Keratinocyte (primary cell): ENCODE measurements at regions not wholly inside any gene's neighbourhood (a gene's known extent, or its start where the extent isn't known, plus 50 kb on each side); places are given as distances from the start of the nearest gene placed in this dataset.

Experiments
- DNase-seq: peaks from one replicate; pipeline ENCODE4 v3.0.0-alpha.2; 2011; ENCODE audit warnings: low read depth, missing footprints, low spot score
- FAIRE-seq: peaks from 2 replicates; lab custom pipeline; 2011; peaks lifted over from hg19 to GRCh38; lab: Jason Lieb, UNC
- H2AFZ ChIP-seq: 2 replicates; pipeline ENCODE4 v1.6.0; 2012; ENCODE audit warnings: low read length, control low read depth, inconsistent platforms; ENCODE audit not compliant: control insufficient read depth
- H3K27ac ChIP-seq: 2 replicates; pipeline ENCODE4 v1.5.1; 2011; ENCODE audit warnings: low read length; ENCODE audit not compliant: control insufficient read depth, insufficient read depth
- H3K27me3 ChIP-seq: 3 replicates; pipeline ENCODE4 v1.6.0; 2011; ENCODE audit warnings: low read length; ENCODE audit not compliant: control insufficient read depth, insufficient read depth; ENCODE audit errors: extremely low read depth
- H3K36me3 ChIP-seq, 2 experiments: 2 replicates in 1 of 2; 3 replicates in 1 of 2; pipeline ENCODE4 v1.5.1; 2011; ENCODE audit warnings: low read length in 2 of 2, mild to moderate bottlenecking in 1 of 2; ENCODE audit not compliant: control insufficient read depth in 2 of 2, insufficient read depth in 2 of 2; ENCODE audit errors: extremely low read depth in 1 of 2
- H3K4me1 ChIP-seq: 3 replicates; pipeline ENCODE4 v1.5.1; 2011; ENCODE audit warnings: low read length; ENCODE audit not compliant: control insufficient read depth, insufficient read depth; ENCODE audit errors: extremely low read depth
- H3K4me2 ChIP-seq: 3 replicates; pipeline ENCODE4 v1.6.0; 2011; ENCODE audit warnings: low read depth, low read length; ENCODE audit not compliant: control insufficient read depth, insufficient read depth; ENCODE audit errors: extremely low read depth
- H3K4me3 ChIP-seq, 3 experiments: fragments of 200-600 bp in 1 of 3; sonication (generic) in 1 of 3; 2 replicates in 2 of 3; 3 replicates in 1 of 3; pipeline ENCODE4 v1.5.1; 2011 to 2016; ENCODE audit warnings: low read length in 3 of 3, mild to moderate bottlenecking in 3 of 3, control low read depth in 2 of 3, inconsistent platforms in 1 of 3, low read depth in 1 of 3, mixed read lengths in 1 of 3, mixed run types in 1 of 3, moderate library complexity in 1 of 3; ENCODE audit not compliant: control insufficient read depth in 2 of 3, insufficient read depth in 2 of 3; ENCODE audit errors: extremely low read depth in 1 of 3
- H3K79me2 ChIP-seq: 2 replicates; pipeline ENCODE4 v1.6.0; 2012; ENCODE audit warnings: low read length; ENCODE audit not compliant: control insufficient read depth, insufficient read depth
- H3K9ac ChIP-seq: 3 replicates; pipeline ENCODE4 v1.6.0; 2011; ENCODE audit warnings: low read length; ENCODE audit not compliant: control insufficient read depth, insufficient read depth; ENCODE audit errors: extremely low read depth
- H3K9me1 ChIP-seq: 3 replicates; pipeline ENCODE4 v1.6.0; 2011; ENCODE audit warnings: low read length; ENCODE audit not compliant: control insufficient read depth, insufficient read depth; ENCODE audit errors: extremely low read depth
- H3K9me3 ChIP-seq: 2 replicates; pipeline ENCODE4 v1.5.1; 2012; ENCODE audit warnings: low read depth, low read length; ENCODE audit not compliant: control insufficient read depth
- H4K20me1 ChIP-seq: 3 replicates; pipeline ENCODE4 v1.6.0; 2011; ENCODE audit warnings: low read length; ENCODE audit not compliant: control insufficient read depth, insufficient read depth; ENCODE audit errors: extremely low read depth
- CTCF ChIP-seq, 3 experiments: IDR thresholded peaks in 1 of 3; conservative IDR thresholded peaks in 1 of 3; optimal IDR thresholded peaks in 1 of 3; 2 replicates in 2 of 3; 3 replicates in 1 of 3; pipeline versions ENCODE3 to v1.5.1; 2011; ENCODE audit warnings: low read length in 3 of 3, mild to moderate bottlenecking in 3 of 3, moderate library complexity in 2 of 3, control low read depth in 1 of 3, inconsistent platforms in 1 of 3; ENCODE audit not compliant: insufficient read depth in 2 of 3; ENCODE audit errors: extremely low read depth in 1 of 3
- EZH2 ChIP-seq: IDR thresholded peaks from one replicate; pipeline ENCODE4 v1.6.1; 2012; ENCODE audit warnings: inconsistent platforms, mild to moderate bottlenecking, low read length, moderate library complexity
- dilution Hi-C: fragments of 300-500 bp; cut with MboI; formaldehyde crosslinking; loops from one replicate; pipeline ENCODE4 v1.7.0; 2020; ENCODE audit warnings: low sequenced_read_pairs; ENCODE audit not compliant: extremely low pct_ligation_motif_present

GRCh38 chr9:134992755-134993124 lies 75.0 kb upstream of the FCN1 start:
- Histone ChIP-seq H3K27me3 (peaks cover 5% of the 10 kb centered on the region), H3K4me1 (no peaks in the 10 kb centered on the region), H2AFZ (no peak overlapping the region), H3K79me2 (no peaks in the 10 kb centered on the region), H3K4me2 (no peak overlapping the region), H3K9ac (no peak overlapping the region), H3K9me3 (peaks cover 8% of the 10 kb centered on the region), H3K36me3 (no peaks in the 10 kb centered on the region), H3K27ac (no peak overlapping the region), H3K9me1 (no peaks in the 10 kb centered on the region), H3K4me3 (no peak overlapping the region), H4K20me1 (peaks cover 2% of the 10 kb centered on the region)
- DNase-seq (no peak), FAIRE-seq (no peak)
- dilution Hi-C loops: no loop called here
- TF ChIP-seq EZH2 (no peak), CTCF (optimal IDR thresholded peaks at IDR 0.05 in 1 of 3, IDR thresholded peaks at IDR 0.05 in 1 of 3, conservative IDR thresholded peaks at IDR 0.05 in 1 of 3; ENCODE audit: extremely low read depth in 1 of 3, insufficient read depth in 2 of 3, low read length in 3 of 3) (no peak)

GRCh38 chr9:134993416-134993815 lies 75.7 kb upstream of the FCN1 start:
- no peak overlapping the region for H3K4me2 ChIP-seq
- DNase-seq (no peak), FAIRE-seq (no peak)
- peaks cover 5% of the 10 kb centered on the region for H3K27me3 ChIP-seq
- dilution Hi-C loops: no loop called here
- H3K9me3 ChIP-seq: peaks cover 8% of the 10 kb centered on the region
- no peaks in the 10 kb centered on the region for H3K4me1 ChIP-seq
- H3K4me3 ChIP-seq: no peak overlapping the region
- no peak overlapping the region for H3K27ac ChIP-seq
- H2AFZ ChIP-seq: no peak overlapping the region
- H3K79me2 ChIP-seq: no peaks in the 10 kb centered on the region
- TF ChIP-seq EZH2 (no peak), CTCF (optimal IDR thresholded peaks at IDR 0.05 in 1 of 3, IDR thresholded peaks at IDR 0.05 in 1 of 3, conservative IDR thresholded peaks at IDR 0.05 in 1 of 3; ENCODE audit: extremely low read depth in 1 of 3, insufficient read depth in 2 of 3, low read length in 3 of 3) (no peak)
- peaks cover 2% of the 10 kb centered on the region for H4K20me1 ChIP-seq
- no peaks in the 10 kb centered on the region for H3K9me1 ChIP-seq
- no peak overlapping the region for H3K9ac ChIP-seq
- no peaks in the 10 kb centered on the region for H3K36me3 ChIP-seq
